Ovary (tissue), 3 donors: ENCODE measurements at regions not wholly inside any gene's neighbourhood (a gene's known extent, or its start where the extent isn't known, plus 50 kb on each side); places are given as distances from the start of the nearest gene placed in this dataset.

Source experiments
- CTCF ChIP-seq, 3 donors: fragments of 450-650 bp in 2 of 3; fragments of 200-600 bp in 1 of 3; IDR thresholded peaks; one replicate each; pipeline versions ENCODE4 v1.5.1 to v1.8.0; 2016 to 2022; ENCODE audit warnings: antibody characterized with exemption in 3 of 3, mild to moderate bottlenecking in 1 of 3
- EP300 ChIP-seq: sonication (generic); formaldehyde crosslinking; IDR thresholded peaks from one replicate; pipeline ENCODE4 v1.6.1; 2017; ENCODE audit warnings: antibody characterized with exemption
- POLR2A ChIP-seq: fragments of 450-650 bp; IDR thresholded peaks from one replicate; pipeline ENCODE4 v1.6.1; 2017; ENCODE audit warnings: antibody characterized with exemption, mild to moderate bottlenecking, moderate library complexity
- donor health status: DM: no; HTN: no; CAD: no.

DNA sequence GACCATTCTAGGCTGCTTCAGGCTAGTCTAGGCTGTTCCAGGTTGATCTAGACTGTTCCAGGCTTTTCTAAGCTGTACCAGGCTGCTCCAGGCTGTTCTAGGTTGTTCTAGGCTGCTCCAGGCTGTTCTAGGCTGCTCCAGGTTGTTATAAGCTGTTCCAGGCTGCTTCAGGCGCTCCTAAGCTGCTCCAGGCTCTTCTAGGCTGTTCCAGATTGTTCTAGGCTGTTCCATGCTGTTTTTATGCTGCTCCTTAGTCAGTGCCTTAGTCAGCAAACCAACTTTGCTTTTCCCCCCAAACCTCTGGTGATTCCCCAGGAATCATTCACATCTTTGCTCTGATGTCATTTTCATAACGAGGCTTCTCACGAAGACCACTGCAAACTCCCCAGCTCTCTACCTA lies 171.4 kb upstream of the GALNT2 start:
- TF ChIP-seq POLR2A: no peak
- TF ChIP-seq CTCF (IDR thresholded peaks at IDR 0.05): no peak
- TF ChIP-seq EP300: no peak
